Jurkat, Clone E6-1 (cell line): ENCODE measurements at regions not wholly inside any gene's neighbourhood (a gene's known extent, or its start where the extent isn't known, plus 50 kb on each side); places are given as distances from the start of the nearest gene placed in this dataset.
"Not testable (repeated sequence)": the region's sequence is repeated elsewhere in the genome, so short reads cannot be mapped to it uniquely, and the experiment has no call there.

Experiments
- DNase-seq: peaks from one replicate; pipeline ENCODE4 v3.0.0-alpha.2; 2011; ENCODE audit warnings: low read depth, low spot score
- H3K4me3 ChIP-seq: 2 replicates; pipeline ENCODE4 v1.5.1; 2011; ENCODE audit warnings: mild to moderate bottlenecking, low read length, control low read depth, moderate library complexity

GRCh38 chr10:34058845-34059614 is 724.6 kb upstream of the NRP1 start:
- no peak overlapping the region for H3K4me3 ChIP-seq
- no peak for DNase-seq

- not testable (repeated sequence) for DNase-seq
Observed at GRCh38 chr10:34055410-34055985, 721.0 kb upstream of the NRP1 start.

GRCh38 chr10:34049887-34050286 is 715.4 kb upstream of the NRP1 start:
- H3K4me3 ChIP-seq = no peak overlapping the region
- DNase-seq = no peak

More at GRCh38 chr10:34055410-34055985, 721.0 kb upstream of the NRP1 start:
- H3K4me3 ChIP-seq = not testable (repeated sequence)

GRCh38 chr10:34049469-34049868 is 715.0 kb upstream of the NRP1 start:
- DNase-seq = no peak
- no peak overlapping the region for H3K4me3 ChIP-seq

- no peak for DNase-seq
- no peak overlapping the region for H3K4me3 ChIP-seq
Observed at GRCh38 chr10:34047389-34047788, 712.9 kb upstream of the NRP1 start.

- H3K4me3 ChIP-seq = no peak overlapping the region
- no peak for DNase-seq
Observed at GRCh38 chr10:34046506-34047034, 712.1 kb upstream of the NRP1 start.

GRCh38 chr10:34045571-34046190 is 711.2 kb upstream of the NRP1 start:
- no peak overlapping the region for H3K4me3 ChIP-seq
- peak; percentile 7 for DNase-seq

- no peak overlapping the region for H3K4me3 ChIP-seq
- no peak for DNase-seq
Observed at GRCh38 chr10:34041871-34042270, 707.4 kb upstream of the NRP1 start.

GRCh38 chr10:34037499-34037898 is 703.0 kb upstream of the NRP1 start:
- DNase-seq = no peak
- no peak overlapping the region for H3K4me3 ChIP-seq

- not testable (repeated sequence) for H3K4me3 ChIP-seq
Observed at GRCh38 chr10:34035241-34035790, 700.8 kb upstream of the NRP1 start.

GRCh38 chr10:34033078-34033477 is 698.6 kb upstream of the NRP1 start:
- DNase-seq = no peak
- no peak overlapping the region for H3K4me3 ChIP-seq

More at GRCh38 chr10:34035241-34035790, 700.8 kb upstream of the NRP1 start:
- DNase-seq = not testable (repeated sequence)

GRCh38 chr10:34032564-34032963 is 698.1 kb upstream of the NRP1 start:
- no peak overlapping the region for H3K4me3 ChIP-seq
- DNase-seq = no peak

- no peak overlapping the region for H3K4me3 ChIP-seq
- no peak for DNase-seq
Observed at GRCh38 chr10:34031400-34031799, 696.9 kb upstream of the NRP1 start.

GRCh38 chr10:34029455-34029854 is 695.0 kb upstream of the NRP1 start:
- no peak for DNase-seq

GRCh38 chr10:34028936-34029335 is 694.5 kb upstream of the NRP1 start:
- no peak for DNase-seq
- no peak overlapping the region for H3K4me3 ChIP-seq

More at GRCh38 chr10:34029455-34029854, 695.0 kb upstream of the NRP1 start:
- no peak overlapping the region for H3K4me3 ChIP-seq

GRCh38 chr10:34024693-34025425 is 690.4 kb upstream of the NRP1 start:
- peak; percentile 42 for DNase-seq
- H3K4me3 ChIP-seq = no peak overlapping the region

GRCh38 chr10:34024282-34024681 is 689.8 kb upstream of the NRP1 start:
- DNase-seq = no peak
- H3K4me3 ChIP-seq = no peak overlapping the region

- no peak for DNase-seq
- no peak overlapping the region for H3K4me3 ChIP-seq
Observed at GRCh38 chr10:34022195-34022594, 687.7 kb upstream of the NRP1 start.

- no peak overlapping the region for H3K4me3 ChIP-seq
- no peak for DNase-seq
Observed at GRCh38 chr10:34018784-34019183, 684.3 kb upstream of the NRP1 start.
